Adrenal gland (tissue), 9 donors: ENCODE measurements at regions not wholly inside any gene's neighbourhood (a gene's known extent, or its start where the extent isn't known, plus 50 kb on each side); places are given as distances from the start of the nearest gene placed in this dataset.

Experiments used
- DNase-seq, 7 donors: peaks; one replicate each; pipeline ENCODE4 v3.0.0-alpha.2; 2019 to 2020
- H3K27ac ChIP-seq, 5 donors: fragments of 200-600 bp; sonication (generic) in 4 of 5; 1 replicate in 3 of 5; 2 replicates in 2 of 5; pipeline versions ENCODE4 v1.5.1 to v1.8.0; 2016 to 2020; ENCODE audit warnings: mild to moderate bottlenecking in 1 of 5
- H3K27me3 ChIP-seq: fragments of 200-600 bp; 2 replicates; pipeline ENCODE4 v1.8.0; 2021
- H3K36me3 ChIP-seq, 2 donors: fragments of 200-600 bp; replicated peaks in 1 of 2; 1 replicate in 1 of 2; 2 replicates in 1 of 2; pipeline versions ENCODE4 v1.5.1 to v1.8.0; 2018 to 2022
- H3K4me1 ChIP-seq, 2 donors: fragments of 200-600 bp; replicated peaks in 1 of 2; 1 replicate in 1 of 2; 2 replicates in 1 of 2; pipeline versions ENCODE4 v1.5.1 to v1.8.0; 2018 to 2021
- H3K4me3 ChIP-seq, 4 donors: fragments of 200-600 bp; sonication (generic) in 3 of 4; one replicate each; pipeline ENCODE4 v1.5.1; 2016 to 2018
- H3K9me3 ChIP-seq, 3 donors: fragments of 200-600 bp; sonication (generic) in 1 of 3; replicated peaks in 1 of 3; 1 replicate in 2 of 3; 2 replicates in 1 of 3; pipeline versions ENCODE4 v1.5.1 to v1.8.0; 2016 to 2021
- CTCF ChIP-seq, 6 experiments: fragments of 450-650 bp in 4 of 6; fragments of 200-600 bp in 2 of 6; sonication (generic) in 1 of 6; IDR thresholded peaks; 1 replicate in 5 of 6; 2 replicates in 1 of 6; pipeline versions ENCODE4 v1.5.1 to v1.8.0; 2016 to 2021; ENCODE audit warnings: antibody characterized with exemption in 6 of 6, mild to moderate bottlenecking in 2 of 6, moderate library complexity in 1 of 6
- POLR2A ChIP-seq, 2 donors: fragments of 450-650 bp; IDR thresholded peaks; one replicate each; pipeline ENCODE4 v1.6.1; 2017; ENCODE audit warnings: antibody characterized with exemption in 2 of 2, mild to moderate bottlenecking in 2 of 2, moderate library complexity in 1 of 2
- WGBS, 4 donors: extraction: QIAGEN DNeasy Blood & Tissue Kit in 2 of 4; methylation state at CpG; one replicate each; pipeline versions ENCODE4 v1.1.5 to v1.1.7; 2013 to 2017; 5-methylcytosine and 5-hydroxymethylcytosine counted together
- intact Hi-C, 2 donors: fragments of 100-400 bp; cut with DNase I; formaldehyde crosslinking; loops; one replicate each; pipeline versions ENCODE4 v1.14.1 to v1.15.0; 2022 to 2023
- donor health status: healthy with polysubstance abuse.
- donor health status: Bipolar disorder and iron deficiency.
- donor health status: DM: yes; HTN: yes; CAD: no.
- donor health status: DM: no; HTN: no; CAD: no.
- donor health status: DM: no; HTN: no; CAD: no.

DNA sequence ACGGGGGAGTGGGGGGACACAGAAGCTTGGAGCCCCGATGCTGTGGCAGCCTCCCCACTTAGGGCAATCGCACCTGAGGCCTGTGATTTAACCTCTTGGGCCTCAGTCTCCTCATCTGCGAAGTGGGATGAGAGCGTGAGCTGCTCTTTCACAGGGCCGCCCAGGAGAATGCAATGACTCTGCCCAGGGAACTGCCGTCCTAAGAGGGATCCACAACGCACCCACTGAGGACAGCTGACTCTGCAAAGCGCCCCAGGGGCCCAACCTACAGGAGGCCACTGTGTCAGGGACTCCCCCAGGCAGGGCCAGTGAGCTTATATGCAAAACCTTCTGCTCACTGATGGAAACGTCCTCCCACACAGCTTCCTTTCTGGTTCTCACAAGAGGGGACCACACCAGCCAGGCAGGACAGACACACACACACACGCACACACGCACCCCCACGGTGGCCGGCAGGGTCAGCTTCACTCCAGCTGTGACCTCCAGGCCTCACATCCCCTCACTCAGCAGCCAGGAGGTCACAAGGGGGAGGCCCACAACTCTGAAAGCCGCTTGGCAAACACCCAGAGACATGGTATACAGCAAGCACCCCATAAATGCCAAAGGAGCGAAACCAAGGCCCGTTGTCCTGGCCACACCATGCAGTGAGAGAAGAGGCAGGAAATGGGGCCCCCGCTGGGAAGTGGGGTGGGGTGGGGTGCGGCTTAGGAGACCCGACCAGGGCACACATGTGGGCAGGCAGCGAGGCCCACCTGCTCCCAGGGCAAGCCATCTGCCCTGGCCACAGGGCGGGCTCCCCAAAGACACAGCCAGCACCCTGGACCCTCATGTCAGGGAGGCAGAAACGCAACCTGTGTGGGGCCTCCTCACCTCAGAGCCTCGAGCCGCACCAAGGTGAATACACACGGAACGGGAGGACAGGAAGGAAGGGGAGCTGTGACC is 73.3 kb downstream of the NCOR2 start:
- Histone ChIP-seq H3K4me1 (peaks cover 28 to 45% of the 10 kb centered on the region in 2 donors), H3K27ac (no peak overlapping the region), H3K9me3 (no peaks in the 10 kb centered on the region), H3K27me3 (no peaks in the 10 kb centered on the region), H3K36me3 (peaks cover 0 to 28% of the 10 kb centered on the region in 2 donors), H3K4me3 (no peak overlapping the region)
- intact Hi-C loops: no loop called here
- WGBS, 4 donors: 78 to 83% (median 82%) methylated on average over 14 to 27 of the region's 27 CpGs
- TF ChIP-seq POLR2A (IDR thresholded peaks at IDR 0.05): no peak
- no peak for TF ChIP-seq CTCF (IDR thresholded peaks at IDR 0.05)
- DNase-seq: no peak

DNA sequence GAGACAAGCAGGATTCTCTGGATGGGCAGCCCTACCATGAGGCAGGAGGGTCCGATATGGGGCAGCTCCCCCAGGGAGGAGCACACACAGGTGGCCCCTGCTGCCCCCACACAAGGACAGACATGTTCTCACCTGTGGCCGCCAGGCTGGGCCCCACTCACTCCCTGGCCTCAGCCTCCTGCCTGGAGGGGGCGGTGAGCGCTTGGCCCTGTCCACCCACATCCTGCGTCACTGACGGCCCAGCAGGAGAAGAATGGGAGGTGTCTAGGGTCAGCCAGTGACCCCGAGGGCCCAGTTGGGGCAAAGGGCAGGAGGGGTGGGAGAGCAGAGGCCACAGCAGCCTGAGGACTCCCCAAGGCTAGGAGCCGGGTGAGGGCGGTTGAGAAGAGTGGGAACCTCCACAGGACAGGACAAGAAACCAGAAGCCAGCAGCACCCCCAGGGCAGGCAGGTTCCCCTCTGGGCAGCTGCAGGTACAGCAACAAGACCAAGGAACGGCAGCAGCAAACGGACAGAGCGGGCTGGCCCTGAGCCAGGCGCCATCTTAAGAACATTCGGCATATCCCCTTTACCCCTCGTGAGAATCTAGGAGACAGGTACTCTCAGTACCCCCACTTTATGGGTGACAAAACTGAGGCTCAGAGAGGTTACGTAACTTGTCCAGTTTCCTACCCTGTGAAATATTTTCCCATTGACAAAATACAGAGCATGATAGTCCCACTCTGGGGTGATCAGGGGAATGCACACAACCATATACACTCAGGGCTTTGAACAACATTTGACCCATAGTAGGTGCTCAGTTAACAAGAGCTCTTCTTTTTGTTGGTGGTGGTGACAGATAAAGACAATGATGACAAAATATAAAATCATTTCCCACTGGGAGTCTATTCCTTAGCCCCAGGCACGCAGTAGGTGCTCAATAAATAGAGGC is 74.3 kb downstream of the NCOR2 start:
- Histone ChIP-seq H3K9me3 (no peaks in the 10 kb centered on the region), H3K27me3 (no peaks in the 10 kb centered on the region), H3K4me1 (peaks cover 28 to 44% of the 10 kb centered on the region in 2 donors), H3K27ac (peak overlapping the region in 1 of 5 donors; percentile 17), H3K4me3 (no peak overlapping the region), H3K36me3 (peaks cover 0 to 28% of the 10 kb centered on the region in 2 donors)
- intact Hi-C loops: no loop called here
- no peak for TF ChIP-seq CTCF (IDR thresholded peaks at IDR 0.05)
- no peak for TF ChIP-seq POLR2A (IDR thresholded peaks at IDR 0.05)
- no peak for DNase-seq
- 71 to 75% (median 73%) methylated on average over 13 to 17 of the region's 17 CpGs for WGBS, 4 donors

DNA sequence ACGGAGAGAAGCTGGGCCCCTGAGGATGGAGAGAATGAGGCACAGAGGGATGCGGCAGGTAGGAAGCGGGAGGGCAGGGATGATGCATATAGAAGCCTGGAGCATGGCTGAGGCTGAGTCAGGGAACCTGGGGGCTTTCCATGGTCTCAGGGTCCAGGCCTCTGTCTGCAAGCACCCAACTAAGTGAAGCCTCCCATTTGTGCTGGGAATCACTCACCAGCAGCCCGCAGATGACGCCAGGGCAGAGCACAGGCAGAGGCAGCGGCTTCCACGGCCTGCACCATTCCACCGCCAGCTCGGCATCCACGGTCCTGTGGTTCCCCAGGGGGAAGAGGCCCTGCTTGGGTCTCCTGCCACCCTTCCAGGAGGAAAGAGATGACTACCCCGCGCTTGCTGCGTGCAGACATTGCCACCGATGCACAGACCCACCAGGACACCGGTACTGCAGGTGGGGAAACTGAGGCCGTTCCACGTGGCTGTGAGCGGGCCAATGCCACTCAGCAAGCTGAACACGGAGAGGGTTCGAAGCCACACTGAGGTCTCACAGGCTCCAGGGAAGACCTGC is 75.5 kb downstream of the NCOR2 start:
- Histone ChIP-seq H3K27me3 (no peaks in the 10 kb centered on the region), H3K4me3 (no peak overlapping the region), H3K4me1 (peaks cover 29 to 44% of the 10 kb centered on the region in 2 donors), H3K9me3 (no peaks in the 10 kb centered on the region), H3K36me3 (peaks cover 0 to 28% of the 10 kb centered on the region in 2 donors), H3K27ac (no peak overlapping the region)
- DNase-seq: no peak
- no peak for TF ChIP-seq CTCF (IDR thresholded peaks at IDR 0.05)
- no peak for TF ChIP-seq POLR2A (IDR thresholded peaks at IDR 0.05)
- 76 to 93% (median 89%) methylated on average over 6 to 20 of the region's 20 CpGs for WGBS, 4 donors
- intact Hi-C loops: no loop called here

DNA sequence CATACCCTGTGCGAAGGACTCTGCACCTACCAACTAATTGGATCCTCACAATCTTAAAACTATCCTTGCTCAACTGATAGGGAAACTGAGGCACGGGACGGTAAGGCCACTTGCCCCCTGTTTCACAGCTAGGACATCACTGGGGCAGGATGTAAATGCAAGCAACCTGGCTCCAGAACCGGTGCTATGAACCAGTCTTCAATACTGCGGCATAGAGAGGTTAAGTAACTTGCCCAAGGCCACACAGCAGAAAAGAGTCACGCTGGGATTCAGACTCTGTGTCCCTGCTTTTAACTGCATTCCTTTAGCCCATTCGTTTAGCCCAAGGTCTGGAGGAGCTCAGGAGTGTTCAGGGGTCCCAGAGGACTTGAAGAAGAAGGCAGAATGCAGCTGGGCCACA is 76.1 kb downstream of the NCOR2 start:
- no peak for DNase-seq
- TF ChIP-seq POLR2A (IDR thresholded peaks at IDR 0.05) (no peak), CTCF (IDR thresholded peaks at IDR 0.05) (no peak)
- intact Hi-C loops: no loop called here
- Histone ChIP-seq H3K9me3 (no peaks in the 10 kb centered on the region), H3K27me3 (no peaks in the 10 kb centered on the region), H3K4me3 (no peak overlapping the region), H3K36me3 (peaks cover 0 to 31% of the 10 kb centered on the region in 2 donors), H3K4me1 (peaks cover 29 to 42% of the 10 kb centered on the region in 2 donors), H3K27ac (peak overlapping the region in 3 of 5 donors; percentile 47 to 79 (median 59))
- 46 to 55% (median 53%) methylated on average over 7 of the region's 7 CpGs for WGBS, 4 donors
